MM.1S (cell line): ENCODE measurements at regions not wholly inside any gene's neighbourhood (a gene's known extent, or its start where the extent isn't known, plus 50 kb on each side); places are given as distances from the start of the nearest gene placed in this dataset.

Experiments used
- EZH2phosphoT487 ChIP-seq: fragments of 300-600 bp; sonication (generic); IDR thresholded peaks from 2 replicates; pipeline ENCODE4 v1.6.1; 2018; ENCODE audit warnings: antibody characterized with exemption, low read length
- TF ChIP-seq, protein P1 (sequence below): fragments of 300-600 bp; sonication (generic); IDR thresholded peaks from 2 replicates; pipeline ENCODE4 v1.5.1; 2016; ENCODE audit warnings: antibody characterized with exemption, low read length, mixed read lengths

DNA sequence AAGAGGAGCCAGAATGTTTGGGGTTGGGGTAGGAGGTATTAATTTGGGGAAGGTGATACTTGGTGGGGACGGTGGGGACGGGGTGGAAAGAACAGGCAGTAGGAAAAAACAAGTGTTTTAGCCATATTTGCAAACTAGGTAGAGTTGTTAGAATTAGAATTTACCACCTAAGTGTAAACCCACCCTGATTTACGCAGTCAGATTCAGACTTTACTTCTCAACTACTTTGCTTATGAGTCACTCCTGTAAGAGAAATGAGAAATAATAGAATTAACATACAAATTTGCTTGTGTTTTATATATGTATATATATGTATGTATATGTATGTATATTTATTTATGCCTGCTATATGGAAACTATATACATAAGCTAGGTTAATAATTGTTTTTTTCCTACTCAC, 1168.2 kb upstream of the ZEB2 start:
- TF ChIP-seq, protein P1, sequence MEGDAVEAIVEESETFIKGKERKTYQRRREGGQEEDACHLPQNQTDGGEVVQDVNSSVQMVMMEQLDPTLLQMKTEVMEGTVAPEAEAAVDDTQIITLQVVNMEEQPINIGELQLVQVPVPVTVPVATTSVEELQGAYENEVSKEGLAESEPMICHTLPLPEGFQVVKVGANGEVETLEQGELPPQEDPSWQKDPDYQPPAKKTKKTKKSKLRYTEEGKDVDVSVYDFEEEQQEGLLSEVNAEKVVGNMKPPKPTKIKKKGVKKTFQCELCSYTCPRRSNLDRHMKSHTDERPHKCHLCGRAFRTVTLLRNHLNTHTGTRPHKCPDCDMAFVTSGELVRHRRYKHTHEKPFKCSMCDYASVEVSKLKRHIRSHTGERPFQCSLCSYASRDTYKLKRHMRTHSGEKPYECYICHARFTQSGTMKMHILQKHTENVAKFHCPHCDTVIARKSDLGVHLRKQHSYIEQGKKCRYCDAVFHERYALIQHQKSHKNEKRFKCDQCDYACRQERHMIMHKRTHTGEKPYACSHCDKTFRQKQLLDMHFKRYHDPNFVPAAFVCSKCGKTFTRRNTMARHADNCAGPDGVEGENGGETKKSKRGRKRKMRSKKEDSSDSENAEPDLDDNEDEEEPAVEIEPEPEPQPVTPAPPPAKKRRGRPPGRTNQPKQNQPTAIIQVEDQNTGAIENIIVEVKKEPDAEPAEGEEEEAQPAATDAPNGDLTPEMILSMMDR, result no peak
- TF ChIP-seq EZH2phosphoT487, result no peak
